Endothelial cell of umbilical vein (primary cell): ENCODE measurements at regions not wholly inside any gene's neighbourhood (a gene's known extent, or its start where the extent isn't known, plus 50 kb on each side); places are given as distances from the start of the nearest gene placed in this dataset.

ENCODE experiments used
- CTCF ChIP-seq, 2 donors: IDR thresholded peaks; 1 replicate in 1 of 2; 2 replicates in 1 of 2; pipeline ENCODE4 v1.5.1; 2011; ENCODE audit warnings: low read length in 2 of 2, mild to moderate bottlenecking in 2 of 2, moderate library complexity in 2 of 2, control low read depth in 1 of 2, inconsistent platforms in 1 of 2, low read depth in 1 of 2; ENCODE audit not compliant: insufficient read depth in 1 of 2; ENCODE audit errors: extremely low read depth in 1 of 2
- EZH2 ChIP-seq: IDR thresholded peaks from 2 replicates; pipeline ENCODE4 v1.6.1; 2012; ENCODE audit warnings: borderline replicate concordance, low read depth, mild to moderate bottlenecking, moderate library complexity, low read length, inconsistent platforms; ENCODE audit not compliant: severe bottlenecking
- FOS ChIP-seq: IDR thresholded peaks from 2 replicates; pipeline ENCODE4 v1.6.1; 2011; ENCODE audit warnings: mild to moderate bottlenecking, low read length, moderate library complexity, borderline replicate concordance; ENCODE audit not compliant: insufficient read depth
- MAX ChIP-seq: IDR thresholded peaks from 2 replicates; pipeline ENCODE4 v1.6.1; 2011; ENCODE audit not compliant: insufficient read depth, insufficient read length
- POLR2A ChIP-seq: IDR thresholded peaks from 2 replicates; pipeline ENCODE4 v1.6.1; 2012; ENCODE audit warnings: low read depth, mild to moderate bottlenecking, control low read depth, low read length

GRCh38 chr18:57258131-57258777, 94.1 kb upstream of the ST8SIA3 start:
- TF ChIP-seq POLR2A (no peak), CTCF (IDR thresholded peaks at IDR 0.05; ENCODE audit: extremely low read depth in 1 of 2, insufficient read depth in 1 of 2, low read depth in 1 of 2, low read length in 2 of 2) (no peak), MAX (no peak), FOS (no peak), EZH2 (no peak)
